ENCODE measurements at regions not wholly inside any gene's neighbourhood (a gene's known extent, or its start where the extent isn't known, plus 50 kb on each side); places are given as distances from the start of the nearest gene placed in this dataset.

DNA sequence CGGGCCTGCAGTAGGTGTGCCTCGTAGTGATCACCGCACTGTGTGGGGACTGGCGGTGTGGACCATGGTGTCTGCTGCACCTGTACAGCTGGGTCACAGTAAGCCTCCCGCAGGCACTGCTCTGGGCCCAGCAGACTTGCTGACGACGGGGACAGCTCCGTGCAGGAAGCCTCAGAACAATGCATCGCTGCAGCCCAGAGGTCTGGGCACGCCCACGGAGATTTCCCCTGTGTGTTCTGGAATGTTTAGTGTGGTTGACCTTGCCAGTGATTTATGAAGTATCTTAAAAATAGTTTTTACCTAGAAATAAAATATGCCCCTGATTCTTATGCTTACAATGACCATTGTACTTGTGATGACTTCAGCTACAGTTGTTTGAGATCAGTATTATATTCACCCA is 59.1 kb upstream of the ZNF32 start:
- DNase-seq (no peak), ATAC-seq (ENCODE audit: low FRiP score in 2 of 2) (peak in 1 of 2 donors; percentile 34)
- Histone ChIP-seq H3K36me3 (no peaks in the 10 kb centered on the region), H3K4me1 (peaks cover 0 to 7% (median 2%) of the 10 kb centered on the region in 4 donors), H3K4me3 (no peak overlapping the region), H3K9me3 (no peaks in the 10 kb centered on the region), H3K27me3 (no peaks in the 10 kb centered on the region), H3K27ac (peak overlapping the region in 2 of 4 donors; percentile 13 to 46)
- WGBS, 2 donors, result 49 to 75% methylated on average over 4 to 10 of the region's 11 CpGs
- TF ChIP-seq EP300 (IDR thresholded peaks at IDR 0.05), result no peak
- no peak for TF ChIP-seq POLR2AphosphoS5 (IDR thresholded peaks at IDR 0.05)
- TF ChIP-seq, protein P1, sequence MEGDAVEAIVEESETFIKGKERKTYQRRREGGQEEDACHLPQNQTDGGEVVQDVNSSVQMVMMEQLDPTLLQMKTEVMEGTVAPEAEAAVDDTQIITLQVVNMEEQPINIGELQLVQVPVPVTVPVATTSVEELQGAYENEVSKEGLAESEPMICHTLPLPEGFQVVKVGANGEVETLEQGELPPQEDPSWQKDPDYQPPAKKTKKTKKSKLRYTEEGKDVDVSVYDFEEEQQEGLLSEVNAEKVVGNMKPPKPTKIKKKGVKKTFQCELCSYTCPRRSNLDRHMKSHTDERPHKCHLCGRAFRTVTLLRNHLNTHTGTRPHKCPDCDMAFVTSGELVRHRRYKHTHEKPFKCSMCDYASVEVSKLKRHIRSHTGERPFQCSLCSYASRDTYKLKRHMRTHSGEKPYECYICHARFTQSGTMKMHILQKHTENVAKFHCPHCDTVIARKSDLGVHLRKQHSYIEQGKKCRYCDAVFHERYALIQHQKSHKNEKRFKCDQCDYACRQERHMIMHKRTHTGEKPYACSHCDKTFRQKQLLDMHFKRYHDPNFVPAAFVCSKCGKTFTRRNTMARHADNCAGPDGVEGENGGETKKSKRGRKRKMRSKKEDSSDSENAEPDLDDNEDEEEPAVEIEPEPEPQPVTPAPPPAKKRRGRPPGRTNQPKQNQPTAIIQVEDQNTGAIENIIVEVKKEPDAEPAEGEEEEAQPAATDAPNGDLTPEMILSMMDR (IDR thresholded peaks at IDR 0.05), result no peak
- no peak for TF ChIP-seq POLR2A (IDR thresholded peaks at IDR 0.05)

DNA sequence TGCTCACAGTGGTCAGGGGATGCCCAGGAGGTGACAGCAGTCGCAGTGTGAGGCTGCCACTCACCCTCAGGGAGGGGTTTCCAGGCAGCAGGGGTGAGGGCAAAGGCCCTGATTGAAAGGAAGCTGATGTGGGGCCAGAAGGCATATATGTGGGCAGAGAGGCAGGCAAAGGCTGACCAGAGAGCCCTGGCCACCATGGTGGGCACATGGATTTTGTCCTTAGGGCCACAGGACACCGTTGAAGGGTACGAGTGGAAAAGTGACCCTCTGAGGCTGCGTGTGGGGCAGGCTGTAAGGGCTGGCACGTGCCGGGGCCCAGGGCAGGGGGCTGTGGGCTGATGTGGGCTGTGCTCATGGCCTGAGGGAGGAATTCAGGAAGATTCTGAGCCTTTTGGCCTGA is 57.5 kb upstream of the ZNF32 start:
- H3K27ac ChIP-seq, result peak overlapping the region in 1 of 4 donors; percentile 22
- 90 to 92% methylated on average over 6 of the region's 6 CpGs for WGBS, 2 donors
- no peak for TF ChIP-seq EP300 (IDR thresholded peaks at IDR 0.05)
- TF ChIP-seq, protein P1 (IDR thresholded peaks at IDR 0.05), result no peak
- TF ChIP-seq POLR2A (IDR thresholded peaks at IDR 0.05), result no peak
- no peak for TF ChIP-seq POLR2AphosphoS5 (IDR thresholded peaks at IDR 0.05)
- no peaks in the 10 kb centered on the region for H3K36me3 ChIP-seq
- no peaks in the 10 kb centered on the region for H3K9me3 ChIP-seq
- peak in 1 of 2 donors; percentile 37 for ATAC-seq (ENCODE audit: low FRiP score in 2 of 2)
- no peaks in the 10 kb centered on the region for H3K27me3 ChIP-seq
- peaks cover 0 to 7% (median 2%) of the 10 kb centered on the region in 4 donors for H3K4me1 ChIP-seq
- no peak overlapping the region for H3K4me3 ChIP-seq
- DNase-seq, result no peak

GRCh38 chr10:43703286-43703685 is 54.6 kb upstream of the ZNF32 start:
- no peak overlapping the region for H3K27ac ChIP-seq
- no peaks in the 10 kb centered on the region for H3K9me3 ChIP-seq
- DNase-seq, result peak in 1 of 2 donors; percentile 73
- H3K36me3 ChIP-seq, result no peaks in the 10 kb centered on the region
- 80 to 91% methylated on average over 2 to 10 of the region's 13 CpGs for WGBS, 2 donors
- peaks cover 0 to 14% (median 6%) of the 10 kb centered on the region in 4 donors for H3K4me1 ChIP-seq
- TF ChIP-seq POLR2AphosphoS5 (IDR thresholded peaks at IDR 0.05) (no peak), EP300 (IDR thresholded peaks at IDR 0.05) (no peak), POLR2A (IDR thresholded peaks at IDR 0.05) (no peak)
- TF ChIP-seq, protein P1 (IDR thresholded peaks at IDR 0.05), result no peak
- no peak overlapping the region for H3K4me3 ChIP-seq
- no peaks in the 10 kb centered on the region for H3K27me3 ChIP-seq
- no peak for ATAC-seq (ENCODE audit: low FRiP score in 2 of 2)

DNA sequence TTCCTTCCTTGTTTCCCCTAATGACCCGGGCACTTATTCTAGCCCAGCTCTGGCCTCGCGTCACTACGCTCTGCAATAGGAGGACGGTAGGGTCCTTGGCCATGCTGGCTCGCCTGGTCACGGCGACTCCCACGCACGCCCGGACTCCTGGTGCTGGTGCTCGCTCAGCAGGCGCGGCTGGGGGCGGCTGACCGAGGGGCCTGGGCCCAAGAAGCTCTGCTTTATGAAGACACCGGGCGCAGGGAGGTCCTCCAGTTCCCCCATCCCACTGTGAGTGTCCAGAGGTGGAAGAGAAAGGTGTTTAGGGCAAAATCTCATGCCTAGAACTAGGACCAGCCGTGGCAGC is 54.2 kb upstream of the ZNF32 start:
- H3K9me3 ChIP-seq, result no peaks in the 10 kb centered on the region
- no peak overlapping the region for H3K4me3 ChIP-seq
- H3K36me3 ChIP-seq, result no peaks in the 10 kb centered on the region
- H3K27ac ChIP-seq, result no peak overlapping the region
- peaks cover 0 to 17% (median 6%) of the 10 kb centered on the region in 4 donors for H3K4me1 ChIP-seq
- DNase-seq, result peak in 1 of 2 donors; percentile 75
- TF ChIP-seq POLR2A (IDR thresholded peaks at IDR 0.05) (no peak), POLR2AphosphoS5 (IDR thresholded peaks at IDR 0.05) (no peak), EP300 (IDR thresholded peaks at IDR 0.05) (no peak)
- TF ChIP-seq, protein P1 (IDR thresholded peaks at IDR 0.05), result no peak
- ATAC-seq (ENCODE audit: low FRiP score in 2 of 2), result no peak
- WGBS, 2 donors, result 94 to 97% methylated on average over 15 to 19 of the region's 19 CpGs
- no peaks in the 10 kb centered on the region for H3K27me3 ChIP-seq

DNA sequence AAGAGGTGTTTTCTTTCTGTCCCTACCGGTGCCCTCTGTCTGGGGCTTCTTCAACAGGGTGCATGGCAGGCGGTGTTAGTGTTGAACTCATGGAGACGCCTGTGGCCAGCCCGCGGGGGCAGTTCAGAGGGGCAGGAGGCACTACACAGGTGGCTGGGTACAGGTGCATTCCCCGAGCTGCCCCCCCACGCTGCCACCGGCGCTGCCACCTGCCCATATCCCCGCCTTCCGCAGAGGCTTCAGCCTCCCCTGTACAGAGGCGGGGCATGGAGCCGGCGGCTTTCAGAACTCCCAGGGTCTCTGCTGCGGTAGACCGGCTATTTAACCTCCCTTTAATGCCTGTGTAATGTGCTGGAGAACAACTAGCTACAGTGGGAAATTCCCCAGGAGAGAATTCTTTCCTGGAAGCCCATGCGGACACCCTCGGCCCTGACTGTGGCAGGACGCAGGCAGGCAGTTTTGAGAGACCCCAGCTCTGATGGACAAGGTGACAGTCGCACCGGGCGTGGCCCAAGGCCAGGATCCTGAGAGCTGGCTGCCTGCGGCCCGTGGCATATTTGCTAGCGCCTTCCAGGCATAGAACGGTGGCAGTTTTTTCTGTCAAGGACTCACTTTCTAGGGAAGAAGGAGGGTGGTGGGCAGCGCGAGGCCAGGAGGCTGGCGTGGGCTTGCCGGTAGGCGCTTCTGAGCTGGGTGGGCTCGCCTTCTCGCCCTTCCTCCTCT is 53.7 kb upstream of the ZNF32 start:
- ATAC-seq (ENCODE audit: low FRiP score in 2 of 2) (no peak), DNase-seq (peak in 1 of 2 donors; percentile 64)
- no peaks in the 10 kb centered on the region for H3K9me3 ChIP-seq
- WGBS, 2 donors, result 85 to 92% methylated on average over 21 to 33 of the region's 33 CpGs
- H3K4me3 ChIP-seq, result no peak overlapping the region
- TF ChIP-seq EP300 (IDR thresholded peaks at IDR 0.05) (no peak), POLR2AphosphoS5 (IDR thresholded peaks at IDR 0.05) (no peak), POLR2A (IDR thresholded peaks at IDR 0.05) (no peak)
- TF ChIP-seq, protein P1 (IDR thresholded peaks at IDR 0.05), result no peak
- no peaks in the 10 kb centered on the region for H3K36me3 ChIP-seq
- no peaks in the 10 kb centered on the region for H3K27me3 ChIP-seq
- H3K27ac ChIP-seq, result no peak overlapping the region
- peaks cover 4 to 14% (median 8%) of the 10 kb centered on the region in 4 donors for H3K4me1 ChIP-seq
